ENCODE measurements at regions not wholly inside any gene's neighbourhood (a gene's known extent, or its start where the extent isn't known, plus 50 kb on each side); places are given as distances from the start of the nearest gene placed in this dataset.

DNA sequence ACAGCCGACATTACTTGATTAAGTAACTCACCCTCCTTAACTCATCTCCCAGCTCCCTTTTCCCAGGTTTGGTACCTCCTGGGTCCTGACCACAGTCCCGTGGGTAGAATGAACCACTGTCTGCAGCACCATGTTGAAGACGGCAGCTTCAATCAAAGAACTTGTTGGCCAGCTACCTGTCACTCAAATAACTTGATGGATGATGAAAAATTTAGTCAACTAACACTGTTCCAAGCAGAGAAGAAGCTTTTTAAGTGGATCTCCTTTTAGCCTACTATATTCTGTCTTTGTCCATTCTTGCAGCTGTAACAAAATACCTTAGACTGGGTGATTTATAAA, 138.4 kb upstream of the F3 start:
- Histone ChIP-seq H3K36me3 (no peaks in the 10 kb centered on the region), H3K27ac (no peak overlapping the region), H3K4me1 (ENCODE audit: control insufficient read depth in 1 of 2, insufficient read depth in 1 of 2, low read depth in 1 of 2, low read length in 1 of 2) (peaks cover 10 to 13% of the 10 kb centered on the region in 2 experiments), H3K27me3 (no peaks in the 10 kb centered on the region), H3K4me3 (ENCODE audit: low read depth in 1 of 2, low read length in 1 of 2) (no peak overlapping the region), H3K9me3 (no peaks in the 10 kb centered on the region)
- TF ChIP-seq, protein P1, sequence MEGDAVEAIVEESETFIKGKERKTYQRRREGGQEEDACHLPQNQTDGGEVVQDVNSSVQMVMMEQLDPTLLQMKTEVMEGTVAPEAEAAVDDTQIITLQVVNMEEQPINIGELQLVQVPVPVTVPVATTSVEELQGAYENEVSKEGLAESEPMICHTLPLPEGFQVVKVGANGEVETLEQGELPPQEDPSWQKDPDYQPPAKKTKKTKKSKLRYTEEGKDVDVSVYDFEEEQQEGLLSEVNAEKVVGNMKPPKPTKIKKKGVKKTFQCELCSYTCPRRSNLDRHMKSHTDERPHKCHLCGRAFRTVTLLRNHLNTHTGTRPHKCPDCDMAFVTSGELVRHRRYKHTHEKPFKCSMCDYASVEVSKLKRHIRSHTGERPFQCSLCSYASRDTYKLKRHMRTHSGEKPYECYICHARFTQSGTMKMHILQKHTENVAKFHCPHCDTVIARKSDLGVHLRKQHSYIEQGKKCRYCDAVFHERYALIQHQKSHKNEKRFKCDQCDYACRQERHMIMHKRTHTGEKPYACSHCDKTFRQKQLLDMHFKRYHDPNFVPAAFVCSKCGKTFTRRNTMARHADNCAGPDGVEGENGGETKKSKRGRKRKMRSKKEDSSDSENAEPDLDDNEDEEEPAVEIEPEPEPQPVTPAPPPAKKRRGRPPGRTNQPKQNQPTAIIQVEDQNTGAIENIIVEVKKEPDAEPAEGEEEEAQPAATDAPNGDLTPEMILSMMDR (IDR thresholded peaks at IDR 0.05): no peak

DNA sequence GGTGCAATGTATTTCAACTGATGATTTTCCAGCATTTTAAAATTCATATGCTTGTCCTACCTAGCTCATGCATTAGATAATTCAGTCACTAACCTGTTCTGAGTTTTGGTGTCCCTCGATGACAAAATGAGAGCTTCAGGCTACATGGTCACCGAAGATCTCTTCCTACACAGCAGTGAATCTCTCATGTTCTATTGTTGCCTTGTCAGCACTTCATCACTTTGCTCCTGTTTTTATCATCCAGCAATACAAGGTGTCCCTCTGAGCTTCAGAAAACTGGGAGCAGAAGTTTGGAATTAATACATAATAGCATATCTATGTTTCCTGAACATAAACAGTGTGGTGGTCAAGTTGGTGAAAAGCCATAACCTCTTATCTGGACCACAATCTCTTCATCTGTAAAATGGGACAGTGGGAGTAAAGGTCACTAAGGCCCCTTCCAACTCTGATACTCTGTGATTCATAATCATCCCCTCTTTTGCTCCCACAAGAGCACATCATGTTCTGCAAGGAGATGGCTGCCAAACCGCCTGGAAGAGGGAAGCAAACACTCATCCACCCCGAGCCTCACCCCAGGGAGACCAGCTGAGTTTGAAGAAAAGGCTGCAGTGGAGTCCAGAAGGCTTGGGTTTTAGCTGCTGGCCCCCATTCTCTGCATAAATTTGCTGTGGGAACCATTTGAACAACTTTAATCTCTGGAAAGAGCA, 137.9 kb upstream of the F3 start:
- H3K9me3 ChIP-seq: no peaks in the 10 kb centered on the region
- no peak overlapping the region for H3K27ac ChIP-seq
- H3K4me1 ChIP-seq (ENCODE audit: control insufficient read depth in 1 of 2, insufficient read depth in 1 of 2, low read depth in 1 of 2, low read length in 1 of 2): peaks cover 14 to 18% of the 10 kb centered on the region in 2 experiments
- no peak overlapping the region for H3K4me3 ChIP-seq (ENCODE audit: low read depth in 1 of 2, low read length in 1 of 2)
- TF ChIP-seq, protein P1 (IDR thresholded peaks at IDR 0.05): no peak
- H3K27me3 ChIP-seq: no peaks in the 10 kb centered on the region
- no peaks in the 10 kb centered on the region for H3K36me3 ChIP-seq

DNA sequence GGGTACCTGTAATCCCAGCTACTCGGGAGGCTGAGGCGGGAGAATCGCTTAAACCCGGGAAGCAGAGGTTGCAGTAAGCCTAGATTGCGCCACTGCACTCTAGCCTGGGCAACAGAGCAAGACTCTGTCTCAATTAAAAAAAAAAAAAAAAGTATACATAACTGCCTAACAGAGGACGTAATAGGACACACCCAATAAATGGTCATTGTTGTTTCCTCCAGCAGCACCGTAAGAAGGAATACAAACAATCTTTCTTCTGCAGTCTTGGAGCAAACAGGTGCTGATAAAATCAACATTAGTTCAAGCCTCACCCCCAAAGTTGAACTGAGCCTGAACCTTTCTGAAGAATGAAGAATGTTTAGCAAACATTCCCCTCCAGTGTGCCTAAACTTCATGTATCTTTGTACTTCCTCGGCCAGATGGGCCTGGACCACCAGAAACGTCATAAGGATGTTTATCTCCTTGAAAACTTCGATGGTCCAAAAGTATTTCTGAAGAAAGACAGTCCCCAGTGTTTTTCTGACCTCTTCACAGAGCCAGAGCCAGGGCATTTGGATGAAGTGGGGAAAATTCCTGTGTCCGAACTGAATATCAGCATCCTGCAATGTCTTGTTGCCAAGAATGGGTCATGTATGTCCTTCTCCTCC, 136.8 kb upstream of the F3 start:
- Histone ChIP-seq H3K4me3 (ENCODE audit: low read depth in 1 of 2, low read length in 1 of 2) (no peak overlapping the region), H3K27ac (no peak overlapping the region), H3K4me1 (ENCODE audit: control insufficient read depth in 1 of 2, insufficient read depth in 1 of 2, low read depth in 1 of 2, low read length in 1 of 2) (peaks cover 22 to 26% of the 10 kb centered on the region in 2 experiments), H3K9me3 (no peaks in the 10 kb centered on the region), H3K27me3 (no peaks in the 10 kb centered on the region), H3K36me3 (no peaks in the 10 kb centered on the region)
- TF ChIP-seq, protein P1 (IDR thresholded peaks at IDR 0.05): no peak

DNA sequence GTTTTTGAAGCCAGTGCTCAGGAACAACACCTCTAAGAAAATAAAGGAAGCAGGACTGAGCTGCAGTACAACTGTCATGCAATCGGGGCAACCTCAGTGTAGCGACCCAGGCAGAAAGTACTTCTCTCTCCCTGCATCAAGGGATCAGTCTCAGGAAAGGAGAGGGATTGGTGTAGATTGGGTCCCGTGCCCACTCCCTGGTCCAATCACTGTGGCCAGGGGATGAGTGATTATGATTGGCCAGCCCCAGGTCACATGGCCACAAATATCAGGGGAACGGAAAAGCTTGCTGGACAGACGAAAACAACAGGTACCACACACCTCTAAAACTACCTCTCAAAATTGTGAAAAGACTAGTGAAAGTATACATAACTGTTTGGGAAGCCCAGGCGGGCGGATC, 136.2 kb upstream of the F3 start:
- Histone ChIP-seq H3K36me3 (no peaks in the 10 kb centered on the region), H3K27me3 (no peaks in the 10 kb centered on the region), H3K27ac (no peak overlapping the region), H3K4me3 (ENCODE audit: low read depth in 1 of 2, low read length in 1 of 2) (no peak overlapping the region), H3K4me1 (ENCODE audit: control insufficient read depth in 1 of 2, insufficient read depth in 1 of 2, low read depth in 1 of 2, low read length in 1 of 2) (peaks cover 22 to 26% of the 10 kb centered on the region in 2 experiments), H3K9me3 (no peaks in the 10 kb centered on the region)
- TF ChIP-seq, protein P1 (IDR thresholded peaks at IDR 0.05): no peak

DNA sequence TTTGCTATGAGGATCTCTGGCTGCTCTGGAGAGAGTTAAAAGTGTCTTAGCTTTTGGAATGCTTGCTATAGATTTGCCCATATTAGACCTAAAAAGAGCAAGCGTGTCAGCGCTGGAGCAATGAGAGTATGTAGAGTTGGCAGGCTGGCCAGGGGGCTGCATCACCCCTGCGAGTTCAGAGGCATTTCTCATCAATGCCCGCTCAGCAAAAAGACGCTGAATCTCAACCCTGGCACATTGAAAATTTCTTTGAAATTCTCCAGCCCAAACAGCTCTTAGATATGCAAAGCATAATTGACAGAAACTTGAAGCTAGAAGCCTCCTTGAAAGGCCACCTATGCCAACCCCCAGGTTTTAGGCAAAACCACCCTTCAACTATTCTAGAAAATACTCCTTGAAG, 135.5 kb upstream of the F3 start:
- H3K27me3 ChIP-seq: no peaks in the 10 kb centered on the region
- H3K4me3 ChIP-seq (ENCODE audit: low read depth in 1 of 2, low read length in 1 of 2): no peak overlapping the region
- H3K9me3 ChIP-seq: no peaks in the 10 kb centered on the region
- no peak overlapping the region for H3K27ac ChIP-seq
- peaks cover 22 to 26% of the 10 kb centered on the region in 2 experiments for H3K4me1 ChIP-seq (ENCODE audit: control insufficient read depth in 1 of 2, insufficient read depth in 1 of 2, low read depth in 1 of 2, low read length in 1 of 2)
- TF ChIP-seq, protein P1 (IDR thresholded peaks at IDR 0.05): no peak
- no peaks in the 10 kb centered on the region for H3K36me3 ChIP-seq

All from neutrophil (primary cell).